H1 (cell line): ENCODE measurements at regions not wholly inside any gene's neighbourhood (a gene's known extent, or its start where the extent isn't known, plus 50 kb on each side); places are given as distances from the start of the nearest gene placed in this dataset.

ENCODE experiments used
- CTCF ChIA-PET: fragments of 300-600 bp; sonication (Branson Sonifier 250); formaldehyde crosslinking; loops from one replicate; lab custom pipeline; 2021; ENCODE audit not compliant: partially characterized antibody; lab: Charles Lee
- POLR2A ChIA-PET: fragments of 300-600 bp; sonication (Branson Sonifier 250); formaldehyde crosslinking; loops from one replicate; lab custom pipeline; 2021; ENCODE audit warnings: inconsistent platforms; ENCODE audit not compliant: partially characterized antibody; lab: Charles Lee
- DNase-seq, 2 experiments: peaks; one replicate each; pipeline versions ENCODE4 v3.0.0 to v3.0.0-alpha.2; 2010 to 2022; ENCODE audit warnings: low spot score in 2 of 2, low read depth in 1 of 2, mixed read lengths in 1 of 2
- FAIRE-seq: peaks from 2 replicates; lab custom pipeline; 2011; peaks lifted over from hg19 to GRCh38; lab: Jason Lieb, UNC
- H2AFZ ChIP-seq: 2 replicates; pipeline ENCODE4 v1.8.1; 2012; ENCODE audit warnings: low read length, inconsistent platforms
- H2AK5ac ChIP-seq: 2 replicates; pipeline ENCODE4 v1.6.1; 2013; ENCODE audit warnings: low read depth, low read length
- H2BK120ac ChIP-seq: replicated peaks from 2 replicates; pipeline ENCODE3; 2013; ENCODE audit warnings: low read depth, low read length, inconsistent platforms
- H2BK12ac ChIP-seq: 2 replicates; pipeline ENCODE4 v1.6.1; 2013; ENCODE audit warnings: low read depth, low read length
- H2BK15ac ChIP-seq: 2 replicates; pipeline ENCODE4 v1.6.1; 2013; ENCODE audit warnings: low read length
- H2BK20ac ChIP-seq: 2 replicates; pipeline ENCODE4 v1.6.1; 2013; ENCODE audit warnings: low read length
- H2BK5ac ChIP-seq: 2 replicates; pipeline ENCODE4 v1.6.1; 2013; ENCODE audit warnings: low read depth, low read length
- H3K14ac ChIP-seq: 2 replicates; pipeline ENCODE4 v1.6.1; 2013; ENCODE audit warnings: inconsistent platforms; ENCODE audit not compliant: insufficient read length
- H3K18ac ChIP-seq: 2 replicates; pipeline ENCODE4 v1.6.1; 2013; ENCODE audit warnings: low read length; ENCODE audit errors: extremely low read depth
- H3K23ac ChIP-seq: 2 replicates; pipeline ENCODE4 v1.6.1; 2013; ENCODE audit warnings: inconsistent platforms; ENCODE audit not compliant: insufficient read length
- H3K23me2 ChIP-seq: 2 replicates; pipeline ENCODE4 v1.6.1; 2013; ENCODE audit warnings: low read depth, low read length
- H3K27ac ChIP-seq: 2 replicates; pipeline ENCODE4 v1.6.1; 2011; ENCODE audit warnings: low read depth, low read length, inconsistent platforms
- H3K27me3 ChIP-seq, 4 experiments: replicated peaks in 1 of 4; 1 replicate in 1 of 4; 2 replicates in 3 of 4; pipeline versions ENCODE4 v1.6.1 to v1.8.1; 2011 to 2013; ENCODE audit warnings: low read length in 3 of 4, mild to moderate bottlenecking in 3 of 4, inconsistent platforms in 2 of 4, mixed read lengths in 2 of 4, moderate library complexity in 1 of 4; ENCODE audit not compliant: control insufficient read depth in 3 of 4, insufficient read depth in 3 of 4; ENCODE audit errors: extremely low read depth in 1 of 4
- H3K36me3 ChIP-seq, 4 experiments: 2 replicates each; pipeline versions ENCODE4 v1.6.1 to v1.8.1; 2011 to 2013; ENCODE audit warnings: mild to moderate bottlenecking in 4 of 4, low read length in 3 of 4, moderate library complexity in 2 of 4, control low read depth in 1 of 4, inconsistent platforms in 1 of 4; ENCODE audit not compliant: insufficient read depth in 4 of 4, control insufficient read depth in 2 of 4
- H3K4ac ChIP-seq: replicated peaks from 2 replicates; pipeline ENCODE3; 2013; ENCODE audit warnings: low read length, low read depth, mixed read lengths, inconsistent platforms; ENCODE audit not compliant: insufficient read length
- H3K4me1 ChIP-seq, 4 experiments: replicated peaks in 1 of 4; 1 replicate in 1 of 4; 2 replicates in 3 of 4; pipeline versions ENCODE4 v1.6.1 to v1.8.1; 2011 to 2013; ENCODE audit warnings: low read length in 3 of 4, inconsistent platforms in 2 of 4, mixed read lengths in 1 of 4; ENCODE audit not compliant: insufficient read depth in 4 of 4, control insufficient read depth in 3 of 4
- H3K4me2 ChIP-seq, 2 experiments: 2 replicates each; pipeline versions ENCODE4 v1.6.1 to v1.8.1; 2011 to 2013; ENCODE audit warnings: low read depth in 2 of 2, low read length in 2 of 2, control low read depth in 1 of 2, inconsistent platforms in 1 of 2, mild to moderate bottlenecking in 1 of 2; ENCODE audit not compliant: insufficient read depth in 1 of 2
- H3K4me3 ChIP-seq, 4 experiments: fragments of 200-600, 300-600 bp in 1 of 4; sonication (generic), shearing (Covaris generic), sonication (Bioruptor Twin) in 1 of 4; 2 replicates each; pipeline versions ENCODE4 v1.5.1 to v1.8.1; 2011 to 2016; ENCODE audit warnings: low read length in 4 of 4, low read depth in 3 of 4, control low read depth in 2 of 4, inconsistent platforms in 2 of 4, mild to moderate bottlenecking in 2 of 4, mixed read lengths in 1 of 4, moderate library complexity in 1 of 4; ENCODE audit not compliant: insufficient read depth in 2 of 4; ENCODE audit errors: extremely low read depth in 1 of 4
- H3K56ac ChIP-seq: replicated peaks from 2 replicates; pipeline ENCODE3; 2013; ENCODE audit warnings: low read depth, mild to moderate bottlenecking, mixed read lengths, low read length, inconsistent platforms; ENCODE audit not compliant: insufficient read length
- H3K79me1 ChIP-seq: 2 replicates; pipeline ENCODE4 v1.6.1; 2013; ENCODE audit warnings: low read depth, low read length, control low read depth
- H3K79me2 ChIP-seq, 2 experiments: 2 replicates each; pipeline versions ENCODE4 v1.6.1 to v1.8.1; 2012 to 2013; ENCODE audit warnings: low read length in 2 of 2, mild to moderate bottlenecking in 2 of 2, inconsistent platforms in 1 of 2; ENCODE audit not compliant: insufficient read depth in 2 of 2, control insufficient read depth in 1 of 2
- H3K9ac ChIP-seq, 4 experiments: replicated peaks in 1 of 4; 1 replicate in 1 of 4; 2 replicates in 3 of 4; pipeline versions ENCODE4 v1.6.1 to v1.8.1; 2011 to 2013; ENCODE audit warnings: low read depth in 3 of 4, low read length in 3 of 4, control low read depth in 2 of 4, mild to moderate bottlenecking in 2 of 4, moderate library complexity in 2 of 4, inconsistent platforms in 1 of 4; ENCODE audit errors: extremely low read depth in 1 of 4
- H3K9me3 ChIP-seq, 2 experiments: 2 replicates each; pipeline versions ENCODE4 v1.6.1 to v1.8.1; 2012 to 2013; ENCODE audit warnings: mild to moderate bottlenecking in 2 of 2, moderate library complexity in 2 of 2, control low read depth in 1 of 2, inconsistent platforms in 1 of 2, low read depth in 1 of 2, low read length in 1 of 2, mixed read lengths in 1 of 2; ENCODE audit not compliant: insufficient read depth in 2 of 2
- H4K20me1 ChIP-seq, 2 experiments: replicated peaks in 1 of 2; 2 replicates each; pipeline versions ENCODE3 to v1.8.1; 2011 to 2013; ENCODE audit warnings: inconsistent platforms in 2 of 2, low read length in 2 of 2, mild to moderate bottlenecking in 1 of 2; ENCODE audit not compliant: insufficient read depth in 2 of 2, control insufficient read depth in 1 of 2
- H4K5ac ChIP-seq: 2 replicates; pipeline ENCODE4 v1.6.1; 2013; ENCODE audit warnings: low read length, low read depth, mixed read lengths, inconsistent platforms; ENCODE audit not compliant: insufficient read length
- H4K8ac ChIP-seq: 2 replicates; pipeline ENCODE4 v1.8.0; 2013; ENCODE audit warnings: mild to moderate bottlenecking, moderate library complexity, low read length, inconsistent platforms; ENCODE audit not compliant: insufficient read depth; ENCODE audit errors: extremely low read depth
- H4K91ac ChIP-seq: replicated peaks from 2 replicates; pipeline ENCODE3; 2013; ENCODE audit warnings: low read length, mixed read lengths, inconsistent platforms; ENCODE audit not compliant: insufficient read length
- BACH1 ChIP-seq: IDR thresholded peaks from 2 replicates; pipeline ENCODE4 v1.6.1; 2012; ENCODE audit warnings: low read length, improper control_type of control experiment
- BRCA1 ChIP-seq: IDR thresholded peaks from 2 replicates; pipeline ENCODE4 v1.6.1; 2012; ENCODE audit warnings: low read depth, low read length, improper control_type of control experiment
- CBX5 ChIP-seq: fragments of 300-800, 300-1000 bp; sonication (generic); IDR thresholded peaks from 2 replicates; pipeline ENCODE4 v1.7.1; 2016; ENCODE audit warnings: antibody characterized with exemption, low read length, low read depth
- EGR1 ChIP-seq: IDR thresholded peaks from 2 replicates; pipeline ENCODE4 v1.6.1; 2011; ENCODE audit warnings: low read depth, low read length, borderline replicate concordance
- FOSL1 ChIP-seq: IDR thresholded peaks from 2 replicates; pipeline ENCODE4 v1.6.1; 2011; ENCODE audit warnings: mild to moderate bottlenecking, low read depth, low read length, moderate library complexity; ENCODE audit not compliant: insufficient read depth
- HDAC6 ChIP-seq: IDR thresholded peaks from one replicate; pipeline ENCODE4 v1.7.1; 2012; ENCODE audit warnings: low read depth, mild to moderate bottlenecking, inconsistent platforms, low read length, moderate library complexity
- JUN ChIP-seq: IDR thresholded peaks from 2 replicates; pipeline ENCODE4 v1.6.1; 2011; ENCODE audit warnings: low read depth, mild to moderate bottlenecking, improper control_type of control experiment, low read length
- KDM5A ChIP-seq: fragments of 200-600 bp; IDR thresholded peaks from 2 replicates; pipeline ENCODE4 v1.7.1; 2012; ENCODE audit warnings: mild to moderate bottlenecking, low read length, inconsistent platforms, mixed read lengths
- RAD21 ChIP-seq, 2 experiments: IDR thresholded peaks in 1 of 2; conservative IDR thresholded peaks in 1 of 2; 2 replicates each; pipeline ENCODE4 v1.6.1; 2011; ENCODE audit warnings: low read depth in 2 of 2, low read length in 2 of 2, improper control_type of control experiment in 1 of 2, inconsistent platforms in 1 of 2, mild to moderate bottlenecking in 1 of 2, moderate library complexity in 1 of 2
- RBBP5 ChIP-seq: IDR thresholded peaks from 2 replicates; pipeline ENCODE4 v1.7.1; 2012; ENCODE audit warnings: low read depth, mild to moderate bottlenecking, inconsistent platforms, low read length, moderate library complexity, borderline replicate concordance
- RNF2 ChIP-seq: fragments of 200-900, 300-1000 bp; sonication (generic); IDR thresholded peaks from 2 replicates; pipeline ENCODE4 v1.7.1; 2016; ENCODE audit warnings: borderline replicate concordance, low read depth, mild to moderate bottlenecking, antibody characterized with exemption, low read length; ENCODE audit not compliant: poor library complexity, severe bottlenecking; ENCODE audit errors: missing control alignments
- RXRA ChIP-seq: IDR thresholded peaks from 2 replicates; pipeline ENCODE4 v1.6.1; 2011; ENCODE audit warnings: low read depth, mild to moderate bottlenecking, low read length, moderate library complexity; ENCODE audit not compliant: insufficient read depth
- SUZ12 ChIP-seq: fragments of 200-600 bp; sonication (generic); IDR thresholded peaks from 2 replicates; pipeline ENCODE4 v1.6.1; 2012; ENCODE audit warnings: mild to moderate bottlenecking, inconsistent platforms, low read length, moderate library complexity, mixed read lengths
- TBP ChIP-seq: IDR thresholded peaks from 2 replicates; pipeline ENCODE4 v1.6.1; 2011; ENCODE audit warnings: low read depth, low read length, improper control_type of control experiment
- WGBS, 2 experiments: shearing (Covaris generic) in 1 of 2; methylation state at CpG; one replicate each; pipeline versions ENCODE4 v1.1.6 to v1.1.7; 2013 to 2015; ENCODE audit warnings: low lambda C conversion rate in 2 of 2, mixed read lengths in 2 of 2, inconsistent platforms in 1 of 2, low coverage in 1 of 2, missing lambda C conversion rate in 1 of 2; ENCODE audit not compliant: insufficient replicate concordance in 2 of 2, insufficient coverage in 1 of 2, insufficient read length in 1 of 2; ENCODE audit errors: extremely low coverage in 1 of 2, missing lambda C conversion rate in 1 of 2; 5-methylcytosine and 5-hydroxymethylcytosine counted together

DNA sequence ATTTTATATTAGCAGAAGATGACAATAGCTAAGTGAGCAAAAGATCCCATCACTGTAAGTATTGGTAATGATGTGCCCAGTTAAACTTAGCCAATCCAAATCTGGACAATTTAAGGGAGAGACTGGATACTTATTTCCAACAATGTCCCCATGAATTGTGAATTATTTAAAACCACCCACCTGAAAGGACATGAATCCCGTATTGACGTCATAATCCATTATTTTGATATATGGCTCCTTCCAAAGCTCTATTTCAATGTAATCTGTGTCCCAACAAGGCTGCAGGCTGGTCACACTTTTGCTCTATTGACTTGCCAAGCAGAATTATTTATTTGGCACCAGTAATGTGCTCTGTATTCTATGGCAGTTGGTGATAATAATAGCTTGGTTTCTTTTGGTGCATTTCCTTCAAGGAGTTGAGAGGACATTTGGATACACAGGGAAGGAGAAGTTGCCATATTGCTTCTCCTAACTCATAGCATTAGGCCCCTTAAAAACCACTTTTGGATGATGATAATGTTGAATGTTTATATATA, 157.2 kb downstream of the NMUR2 start:
- H4K5ac ChIP-seq, result no peak overlapping the region
- H3K4me3 ChIP-seq, result no peak overlapping the region
- H3K79me1 ChIP-seq, result no peaks in the 10 kb centered on the region
- ChIA-PET POLR2A (no interaction called here), CTCF (interaction anchor here (0.7 to 1.0 kb wide), 5 partner anchors 11 to 531 kb away, joined by 3 to 4 read pairs (median 3); no protein-coding TSS in a partner anchor)
- no peaks in the 10 kb centered on the region; a peak in 1 of 7 replicates for H3K27me3 ChIP-seq
- H2BK20ac ChIP-seq, result no peak overlapping the region
- no peak overlapping the region for H3K4me2 ChIP-seq
- DNase-seq, result no peak
- no peak overlapping the region for H2AFZ ChIP-seq
- no peak overlapping the region for H3K9ac ChIP-seq
- 88% methylated on average over 2 of the region's 2 CpGs; no CpG with 5 or more reads in 1 of the 2 experiments for WGBS, 2 experiments
- no peak overlapping the region for H3K27ac ChIP-seq
- no peaks in the 10 kb centered on the region for H3K79me2 ChIP-seq
- no peak overlapping the region for H2BK5ac ChIP-seq
- no peaks in the 10 kb centered on the region for H3K36me3 ChIP-seq
- no peak overlapping the region for H2BK120ac ChIP-seq
- no peak overlapping the region for H4K8ac ChIP-seq
- no peak overlapping the region for H4K91ac ChIP-seq
- no peaks in the 10 kb centered on the region for H3K9me3 ChIP-seq
- no peaks in the 10 kb centered on the region for H3K4me1 ChIP-seq
- H3K14ac ChIP-seq, result no peak overlapping the region
- no peaks in the 10 kb centered on the region for H4K20me1 ChIP-seq
- no peak overlapping the region for H3K4ac ChIP-seq
- H3K23me2 ChIP-seq, result no peaks in the 10 kb centered on the region
- H3K18ac ChIP-seq, result no peak overlapping the region
- no peak overlapping the region for H2BK15ac ChIP-seq
- no peak overlapping the region for H3K56ac ChIP-seq
- H2BK12ac ChIP-seq, result no peak overlapping the region
- no peak overlapping the region for H3K23ac ChIP-seq
- H2AK5ac ChIP-seq, result no peak overlapping the region
- no peak for FAIRE-seq
- TF ChIP-seq RXRA, result no peak
- no peak for TF ChIP-seq BRCA1
- TF ChIP-seq TBP, result no peak
- TF ChIP-seq BACH1, result no peak
- no peak for TF ChIP-seq RNF2
- TF ChIP-seq FOSL1, result no peak
- no peak for TF ChIP-seq SUZ12
- no peak for TF ChIP-seq JUN
- TF ChIP-seq RBBP5, result no peak
- no peak for TF ChIP-seq KDM5A
- TF ChIP-seq HDAC6, result no peak
- TF ChIP-seq CBX5, result no peak
- no peak for TF ChIP-seq EGR1
- TF ChIP-seq RAD21 (IDR thresholded peaks at IDR 0.05 in 1 of 2, conservative IDR thresholded peaks at IDR 0.05 in 1 of 2; ENCODE audit: low read depth in 2 of 2, low read length in 2 of 2), result no peak
